Naive thymus-derived CD4-positive, alpha-beta T cell (primary cell): ENCODE measurements at regions not wholly inside any gene's neighbourhood (a gene's known extent, or its start where the extent isn't known, plus 50 kb on each side); places are given as distances from the start of the nearest gene placed in this dataset.

Experiments used
- ATAC-seq: fragments of 150-1000 bp; cut with Tn5 transposase; 2 replicates; pipeline ENCODE4 v1.10.0; 2021; ENCODE audit warnings: mild to moderate bottlenecking, moderate library complexity
- CTCF ChIA-PET: fragments of 350-600 bp; sonication (Branson Sonifier 250); formaldehyde crosslinking; loops from one replicate; lab custom pipeline; 2021; ENCODE audit warnings: antibody characterized with exemption; lab: Charles Lee
- POLR2A ChIA-PET: fragments of 350-600 bp; sonication (Branson Sonifier 250); formaldehyde crosslinking; loops from one replicate; lab custom pipeline; 2021; ENCODE audit warnings: antibody characterized with exemption, inconsistent platforms; lab: Charles Lee
- DNase-seq, 9 donors: peaks; one replicate each; pipeline versions ENCODE4 v3.0.0 to v3.0.0-alpha.2; 2020 to 2022; ENCODE audit warnings: mixed read lengths in 1 of 9
- H3K27ac ChIP-seq: one replicate; pipeline ENCODE4 v1.7.0; 2013; ENCODE audit warnings: mild to moderate bottlenecking, low read depth, low read length, moderate library complexity
- H3K27me3 ChIP-seq, 2 donors: one replicate each; pipeline ENCODE4 v1.7.0; 2013; ENCODE audit warnings: low read length in 2 of 2, mild to moderate bottlenecking in 2 of 2, moderate library complexity in 2 of 2; ENCODE audit not compliant: control insufficient read depth in 2 of 2, insufficient read depth in 2 of 2
- H3K36me3 ChIP-seq, 3 experiments: 1 replicate in 2 of 3; 2 replicates in 1 of 3; pipeline ENCODE4 v1.7.0; 2013; ENCODE audit warnings: low read length in 3 of 3, mild to moderate bottlenecking in 3 of 3, moderate library complexity in 1 of 3; ENCODE audit not compliant: insufficient read depth in 3 of 3, control insufficient read depth in 2 of 3
- H3K4me1 ChIP-seq, 2 donors: one replicate each; pipeline ENCODE4 v1.7.0; 2013; ENCODE audit warnings: low read length in 2 of 2, mild to moderate bottlenecking in 2 of 2, moderate library complexity in 1 of 2; ENCODE audit not compliant: control insufficient read depth in 2 of 2, insufficient read depth in 2 of 2
- H3K4me3 ChIP-seq: 2 replicates; pipeline ENCODE4 v1.7.0; 2013; ENCODE audit warnings: mild to moderate bottlenecking, low read length
- H3K9me3 ChIP-seq, 3 experiments: 1 replicate in 2 of 3; 2 replicates in 1 of 3; pipeline ENCODE4 v1.7.0; 2013; ENCODE audit warnings: low read length in 3 of 3; ENCODE audit not compliant: control insufficient read depth in 2 of 3
- H3K27ac Mint-ChIP-seq, 9 donors: one replicate each; pipeline ENCODE4 v1.8.0; 2020 to 2022; ENCODE audit warnings: mixed read lengths in 9 of 9, mild to moderate bottlenecking in 8 of 9, moderate library complexity in 5 of 9, inconsistent platforms in 2 of 9
- H3K27me3 Mint-ChIP-seq, 5 donors: one replicate each; pipeline ENCODE4 v1.8.0; 2021 to 2022; ENCODE audit warnings: mixed read lengths in 5 of 5, mild to moderate bottlenecking in 1 of 5
- H3K36me3 Mint-ChIP-seq, 5 donors: one replicate each; pipeline ENCODE4 v1.8.0; 2020 to 2022; ENCODE audit warnings: mixed read lengths in 5 of 5, mild to moderate bottlenecking in 3 of 5, inconsistent platforms in 1 of 5
- H3K4me1 Mint-ChIP-seq, 7 donors: one replicate each; pipeline ENCODE4 v1.8.0; 2020 to 2022; ENCODE audit warnings: mixed read lengths in 7 of 7, mild to moderate bottlenecking in 3 of 7, inconsistent platforms in 1 of 7
- H3K4me3 Mint-ChIP-seq, 10 donors: one replicate each; pipeline ENCODE4 v1.8.0; 2020 to 2022; ENCODE audit warnings: mild to moderate bottlenecking in 10 of 10, mixed read lengths in 10 of 10, moderate library complexity in 6 of 10, inconsistent platforms in 2 of 10
- H3K9me3 Mint-ChIP-seq, 11 donors: one replicate each; pipeline ENCODE4 v1.8.0; 2020 to 2022; ENCODE audit warnings: mixed read lengths in 11 of 11, mild to moderate bottlenecking in 4 of 11, inconsistent platforms in 1 of 11, moderate library complexity in 1 of 11
- intact Hi-C, 2 donors: fragments of 100-400 bp; cut with micrococcal nuclease; formaldehyde crosslinking; loops; one replicate each; pipeline ENCODE4 v1.15.1; 2023

- DNase-seq (no peak), ATAC-seq (peak; percentile 64)
- Histone ChIP-seq H3K36me3 (no peaks in the 10 kb centered on the region), H3K27ac (no peak overlapping the region), H3K9me3 (no peaks in the 10 kb centered on the region), H3K4me1 (no peaks in the 10 kb centered on the region), H3K4me3 (no peak overlapping the region), H3K27me3 (no peaks in the 10 kb centered on the region)
- H3K36me3 Mint-ChIP-seq: no peaks in the 10 kb centered on the region
- peaks cover 13 to 31% (median 27%) of the 10 kb centered on the region in 5 donors for H3K27me3 Mint-ChIP-seq
- H3K27ac Mint-ChIP-seq: no peak overlapping the region
- H3K4me3 Mint-ChIP-seq: no peak overlapping the region
- POLR2A ChIA-PET: no interaction called here
- CTCF ChIA-PET: no interaction called here
- intact Hi-C loops: loop anchor here in 1 of 2 donors (5.0 kb wide), 1 partner anchor 83 kb away; no protein-coding TSS in a partner anchor
- H3K9me3 Mint-ChIP-seq: no peaks in the 10 kb centered on the region
- H3K4me1 Mint-ChIP-seq: peaks cover 0 to 7% (median 0%) of the 10 kb centered on the region in 7 donors
Observed at GRCh38 chr5:115460472-115460871, 84.1 kb downstream of the FEM1C start.

DNA sequence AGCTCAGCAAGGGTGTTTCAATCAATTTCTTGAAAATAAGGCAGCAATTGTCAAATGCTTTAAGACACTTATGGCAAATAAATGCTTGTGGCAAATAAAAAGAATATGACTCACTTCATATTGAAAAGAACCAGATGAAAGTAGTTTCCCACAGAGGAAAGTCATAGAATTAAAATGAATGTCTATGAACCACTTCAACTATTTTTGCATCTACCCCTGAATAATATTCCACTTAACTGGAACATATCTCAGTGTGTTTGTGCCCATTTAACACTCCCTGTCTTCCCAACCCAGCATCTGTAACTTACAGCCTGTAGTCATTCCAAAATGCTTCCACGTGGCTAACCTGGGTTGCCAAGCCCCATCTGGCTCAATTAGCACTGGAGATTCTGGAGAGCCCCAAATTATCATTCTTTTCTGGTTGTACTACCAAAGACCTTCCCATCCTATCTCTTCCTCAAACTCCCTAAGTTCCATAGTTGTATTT is 84.7 kb downstream of the FEM1C start:
- no peak for ATAC-seq
- H3K27ac Mint-ChIP-seq: no peak overlapping the region
- H3K36me3 Mint-ChIP-seq: no peaks in the 10 kb centered on the region
- H3K4me3 Mint-ChIP-seq: no peak overlapping the region
- Histone ChIP-seq H3K27me3 (no peaks in the 10 kb centered on the region), H3K27ac (no peak overlapping the region), H3K9me3 (no peaks in the 10 kb centered on the region), H3K36me3 (no peaks in the 10 kb centered on the region), H3K4me3 (no peak overlapping the region), H3K4me1 (no peaks in the 10 kb centered on the region)
- H3K27me3 Mint-ChIP-seq: peaks cover 9 to 27% (median 25%) of the 10 kb centered on the region in 5 donors
- intact Hi-C loops: loop anchor here in 1 of 2 donors (5.0 kb wide), 1 partner anchor 83 kb away; no protein-coding TSS in a partner anchor
- peaks cover 0 to 7% (median 0%) of the 10 kb centered on the region in 7 donors for H3K4me1 Mint-ChIP-seq
- DNase-seq: no peak
- ChIA-PET CTCF (no interaction called here), POLR2A (no interaction called here)
- no peaks in the 10 kb centered on the region for H3K9me3 Mint-ChIP-seq

GRCh38 chr5:115458416-115458815 is 86.2 kb downstream of the FEM1C start:
- intact Hi-C loops: no loop called here
- Histone ChIP-seq H3K9me3 (no peaks in the 10 kb centered on the region), H3K4me1 (no peaks in the 10 kb centered on the region), H3K36me3 (no peaks in the 10 kb centered on the region), H3K4me3 (no peak overlapping the region), H3K27me3 (no peaks in the 10 kb centered on the region), H3K27ac (no peak overlapping the region)
- no peak overlapping the region for H3K27ac Mint-ChIP-seq
- H3K36me3 Mint-ChIP-seq: no peaks in the 10 kb centered on the region
- ATAC-seq: no peak
- no peak for DNase-seq
- peaks cover 0 to 7% (median 0%) of the 10 kb centered on the region in 7 donors for H3K4me1 Mint-ChIP-seq
- CTCF ChIA-PET: no interaction called here
- no peak overlapping the region for H3K4me3 Mint-ChIP-seq
- peaks cover under 1 to 27% (median 18%) of the 10 kb centered on the region in 5 donors for H3K27me3 Mint-ChIP-seq
- H3K9me3 Mint-ChIP-seq: no peaks in the 10 kb centered on the region
- POLR2A ChIA-PET: no interaction called here

DNA sequence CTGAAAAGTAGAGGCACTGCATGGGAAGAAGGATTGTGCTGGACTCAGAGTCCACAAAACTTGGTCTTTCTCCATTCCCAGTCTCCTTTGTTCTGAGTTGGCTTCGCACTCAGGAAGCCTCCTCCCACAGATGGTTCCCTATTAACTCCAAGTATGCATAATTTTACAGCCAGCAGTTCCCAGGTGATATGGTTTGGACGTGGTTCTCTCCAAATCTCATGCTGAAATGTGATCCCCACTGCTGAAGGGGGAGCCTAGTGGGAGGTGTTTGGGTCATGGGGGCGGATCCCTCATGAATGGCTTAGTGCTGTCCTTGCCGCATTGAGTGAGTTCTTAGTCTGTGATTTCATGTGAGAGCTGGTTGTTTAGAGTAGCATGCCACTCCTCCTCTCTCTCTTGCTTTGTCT is 86.6 kb downstream of the FEM1C start:
- DNase-seq (no peak), ATAC-seq (no peak)
- H3K4me3 Mint-ChIP-seq: no peak overlapping the region
- H3K9me3 ChIP-seq: no peaks in the 10 kb centered on the region
- POLR2A ChIA-PET: no interaction called here
- H3K4me3 ChIP-seq: no peak overlapping the region
- no peaks in the 10 kb centered on the region for H3K4me1 ChIP-seq
- peaks cover 0 to 7% (median 0%) of the 10 kb centered on the region in 7 donors for H3K4me1 Mint-ChIP-seq
- no peaks in the 10 kb centered on the region for H3K27me3 ChIP-seq
- no peaks in the 10 kb centered on the region for H3K9me3 Mint-ChIP-seq
- H3K36me3 ChIP-seq: no peaks in the 10 kb centered on the region
- no peak overlapping the region for H3K27ac ChIP-seq
- CTCF ChIA-PET: no interaction called here
- H3K36me3 Mint-ChIP-seq: no peaks in the 10 kb centered on the region
- intact Hi-C loops: no loop called here
- peaks cover 0 to 27% (median 18%) of the 10 kb centered on the region in 5 donors for H3K27me3 Mint-ChIP-seq
- no peak overlapping the region for H3K27ac Mint-ChIP-seq

DNA sequence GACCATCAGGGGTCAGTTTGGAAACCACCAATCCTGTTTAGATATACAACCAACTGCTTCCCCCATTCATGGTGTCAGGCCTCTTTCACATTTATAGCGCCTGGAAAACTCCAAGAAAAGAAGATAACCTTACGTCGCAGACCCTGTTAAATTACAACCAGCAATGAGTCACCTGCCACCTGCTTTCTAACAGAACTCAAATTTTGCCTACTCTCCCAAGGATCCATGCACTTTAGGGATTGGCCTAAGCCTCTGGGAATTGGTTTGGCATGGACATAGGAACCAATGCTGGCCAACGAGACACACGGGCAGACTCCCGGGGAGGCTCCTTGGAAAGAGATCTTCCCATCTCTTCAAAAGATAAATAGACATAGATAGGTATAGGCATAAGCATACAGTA is 87.0 kb downstream of the FEM1C start:
- no peak overlapping the region for H3K4me3 Mint-ChIP-seq

GRCh38 chr5:115456539-115457040 is 88.0 kb downstream of the FEM1C start:
- H3K27me3 Mint-ChIP-seq: peaks cover 0 to 13% (median 11%) of the 10 kb centered on the region in 5 donors
- DNase-seq (no peak), ATAC-seq (no peak)
- Histone ChIP-seq H3K27me3 (no peaks in the 10 kb centered on the region), H3K4me1 (no peaks in the 10 kb centered on the region), H3K4me3 (no peak overlapping the region), H3K9me3 (no peaks in the 10 kb centered on the region), H3K27ac (no peak overlapping the region), H3K36me3 (no peaks in the 10 kb centered on the region)
- H3K4me1 Mint-ChIP-seq: peaks cover 0 to 3% (median 0%) of the 10 kb centered on the region in 7 donors
- no peaks in the 10 kb centered on the region for H3K9me3 Mint-ChIP-seq
- H3K36me3 Mint-ChIP-seq: no peaks in the 10 kb centered on the region
- H3K27ac Mint-ChIP-seq: no peak overlapping the region
- intact Hi-C loops: no loop called here
- ChIA-PET POLR2A (no interaction called here), CTCF (no interaction called here)
- H3K4me3 Mint-ChIP-seq: no peak overlapping the region

More for the DNA sequence above, 87.0 kb downstream of the FEM1C start:
- no peak overlapping the region for H3K27ac ChIP-seq
- ATAC-seq: no peak
- ChIA-PET POLR2A (no interaction called here), CTCF (no interaction called here)
- H3K4me1 ChIP-seq: no peaks in the 10 kb centered on the region
- Mint-ChIP-seq H3K4me1 (peaks cover 0 to 7% (median 0%) of the 10 kb centered on the region in 7 donors), H3K9me3 (no peaks in the 10 kb centered on the region), H3K27ac (no peak overlapping the region), H3K36me3 (no peaks in the 10 kb centered on the region), H3K27me3 (peaks cover 0 to 23% (median 17%) of the 10 kb centered on the region in 5 donors)
- no peaks in the 10 kb centered on the region for H3K36me3 ChIP-seq
- intact Hi-C loops: no loop called here
- DNase-seq: no peak
- H3K9me3 ChIP-seq: no peaks in the 10 kb centered on the region
- H3K4me3 ChIP-seq: no peak overlapping the region
- no peaks in the 10 kb centered on the region for H3K27me3 ChIP-seq

DNA sequence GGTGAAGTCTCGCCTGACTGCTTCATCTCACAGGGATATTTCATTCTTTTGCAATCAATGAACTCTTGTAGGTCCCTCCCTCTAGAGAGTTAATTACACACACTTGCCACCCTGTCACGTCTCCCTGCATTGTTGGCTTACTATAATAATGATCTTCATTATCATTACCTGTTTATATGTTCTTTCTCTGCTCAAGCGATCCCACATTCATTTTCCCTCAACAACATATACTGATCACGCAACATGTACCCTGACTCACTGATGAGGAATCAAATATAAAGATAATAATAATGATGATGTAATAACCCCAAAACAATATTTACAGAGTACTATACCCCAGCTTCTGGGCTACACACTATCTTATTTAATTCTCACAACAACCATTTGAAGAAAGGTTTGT is 88.5 kb downstream of the FEM1C start:
- Histone ChIP-seq H3K9me3 (no peaks in the 10 kb centered on the region), H3K27ac (no peak overlapping the region), H3K4me3 (no peak overlapping the region), H3K36me3 (no peaks in the 10 kb centered on the region), H3K27me3 (no peaks in the 10 kb centered on the region), H3K4me1 (no peaks in the 10 kb centered on the region)
- ATAC-seq (no peak), DNase-seq (no peak)
- Mint-ChIP-seq H3K9me3 (no peaks in the 10 kb centered on the region), H3K27ac (no peak overlapping the region), H3K4me1 (no peaks in the 10 kb centered on the region), H3K36me3 (no peaks in the 10 kb centered on the region), H3K27me3 (peaks cover 0 to 11% (median 7%) of the 10 kb centered on the region in 5 donors), H3K4me3 (no peak overlapping the region)
- POLR2A ChIA-PET: no interaction called here
- CTCF ChIA-PET: no interaction called here
- intact Hi-C loops: no loop called here
